WERI-Rb-1 (cell line): ENCODE measurements at regions not wholly inside any gene's neighbourhood (a gene's known extent, or its start where the extent isn't known, plus 50 kb on each side); places are given as distances from the start of the nearest gene placed in this dataset.

ENCODE experiments used
- DNase-seq: peaks from one replicate; pipeline ENCODE4 v3.0.0-alpha.2; 2020
- H3K27ac ChIP-seq: fragments of 250-450 bp; sonication (Bioruptor Pico); 2 replicates; pipeline ENCODE4 v1.5.1; 2020; ENCODE audit warnings: mild to moderate bottlenecking, moderate library complexity
- H3K27me3 ChIP-seq: fragments of 250-450 bp; sonication (Bioruptor Pico); 2 replicates; pipeline ENCODE4 v1.5.1; 2021; ENCODE audit warnings: mild to moderate bottlenecking, low read depth, moderate library complexity; ENCODE audit not compliant: insufficient read depth, severe bottlenecking
- H3K36me3 ChIP-seq: fragments of 250-450 bp; sonication (Bioruptor Pico); 2 replicates; pipeline ENCODE4 v1.5.1; 2020; ENCODE audit warnings: mild to moderate bottlenecking, moderate library complexity
- H3K4me3 ChIP-seq: 2 replicates; pipeline ENCODE4 v1.5.1; 2011; ENCODE audit warnings: low read depth, mild to moderate bottlenecking, control low read depth, low read length
- H3K9me3 ChIP-seq: fragments of 250-450 bp; sonication (Bioruptor Pico); 2 replicates; pipeline ENCODE4 v1.5.1; 2021; ENCODE audit warnings: mild to moderate bottlenecking, moderate library complexity; ENCODE audit not compliant: severe bottlenecking
- CTCF ChIP-seq: IDR thresholded peaks from 2 replicates; pipeline ENCODE4 v1.5.1; 2011; ENCODE audit warnings: low read depth, mild to moderate bottlenecking, control low read depth, inconsistent platforms, low read length

- peak; percentile 67 for DNase-seq
- Histone ChIP-seq H3K36me3 (no peaks in the 10 kb centered on the region), H3K9me3 (no peaks in the 10 kb centered on the region), H3K27ac (peak overlapping the region; percentile 40; the same call in 1 of the 2 replicates), H3K27me3 (no peaks in the 10 kb centered on the region), H3K4me3 (0 out of 2 replicates have a peak overlapping the region, but pooled peaks have one; percentile 13)
- no peak for TF ChIP-seq CTCF
Observed at GRCh38 chr19:32105527-32106310, 239.7 kb upstream of the ZNF507 start.

- DNase-seq, result no peak
- no peak for TF ChIP-seq CTCF
- H3K27ac ChIP-seq, result no peak overlapping the region
Observed at GRCh38 chr19:32122258-32122657, 223.2 kb upstream of the ZNF507 start.

GRCh38 chr19:32123355-32123940 is 222.0 kb upstream of the ZNF507 start:
- Histone ChIP-seq H3K27me3 (no peaks in the 10 kb centered on the region), H3K9me3 (no peaks in the 10 kb centered on the region), H3K27ac (no peak overlapping the region), H3K36me3 (no peaks in the 10 kb centered on the region), H3K4me3 (no peak overlapping the region)
- TF ChIP-seq CTCF, result no peak
- no peak for DNase-seq

More at GRCh38 chr19:32122258-32122657, 223.2 kb upstream of the ZNF507 start:
- no peaks in the 10 kb centered on the region for H3K27me3 ChIP-seq
- H3K36me3 ChIP-seq, result no peaks in the 10 kb centered on the region
- no peak overlapping the region for H3K4me3 ChIP-seq
- H3K9me3 ChIP-seq, result peaks cover 2% of the 10 kb centered on the region

GRCh38 chr19:32124585-32124984 is 220.8 kb upstream of the ZNF507 start:
- Histone ChIP-seq H3K27ac (no peak overlapping the region), H3K36me3 (no peaks in the 10 kb centered on the region), H3K27me3 (no peaks in the 10 kb centered on the region), H3K4me3 (no peak overlapping the region), H3K9me3 (no peaks in the 10 kb centered on the region)
- no peak for DNase-seq
- TF ChIP-seq CTCF, result no peak

GRCh38 chr19:32129141-32129540 is 216.3 kb upstream of the ZNF507 start:
- TF ChIP-seq CTCF, result no peak
- no peak for DNase-seq
- Histone ChIP-seq H3K27me3 (no peaks in the 10 kb centered on the region), H3K36me3 (no peaks in the 10 kb centered on the region), H3K9me3 (no peaks in the 10 kb centered on the region), H3K27ac (no peak overlapping the region), H3K4me3 (no peak overlapping the region)
